ENCODE measurements at regions not wholly inside any gene's neighbourhood (a gene's known extent, or its start where the extent isn't known, plus 50 kb on each side); places are given as distances from the start of the nearest gene placed in this dataset.

DNA sequence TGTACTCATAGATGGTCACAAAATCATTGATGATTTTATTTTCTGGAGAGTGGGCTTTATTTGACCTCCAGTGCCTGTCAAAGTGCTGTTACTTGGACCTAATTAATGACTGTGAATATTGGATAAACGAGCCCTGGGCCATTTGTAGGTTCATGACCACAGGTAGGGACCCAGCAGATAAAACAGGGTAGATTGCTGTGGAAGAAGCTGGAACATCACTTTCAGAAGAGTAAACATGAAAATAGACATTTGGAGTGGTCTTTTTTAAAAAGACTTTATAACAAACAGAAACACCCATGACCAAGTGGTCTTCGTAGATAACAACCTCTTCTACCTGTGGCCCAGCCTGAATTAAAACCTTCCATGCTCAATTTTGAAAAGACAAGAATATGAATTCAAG lies 472.8 kb upstream of the MKI67 start:
- TF ChIP-seq, protein P1, sequence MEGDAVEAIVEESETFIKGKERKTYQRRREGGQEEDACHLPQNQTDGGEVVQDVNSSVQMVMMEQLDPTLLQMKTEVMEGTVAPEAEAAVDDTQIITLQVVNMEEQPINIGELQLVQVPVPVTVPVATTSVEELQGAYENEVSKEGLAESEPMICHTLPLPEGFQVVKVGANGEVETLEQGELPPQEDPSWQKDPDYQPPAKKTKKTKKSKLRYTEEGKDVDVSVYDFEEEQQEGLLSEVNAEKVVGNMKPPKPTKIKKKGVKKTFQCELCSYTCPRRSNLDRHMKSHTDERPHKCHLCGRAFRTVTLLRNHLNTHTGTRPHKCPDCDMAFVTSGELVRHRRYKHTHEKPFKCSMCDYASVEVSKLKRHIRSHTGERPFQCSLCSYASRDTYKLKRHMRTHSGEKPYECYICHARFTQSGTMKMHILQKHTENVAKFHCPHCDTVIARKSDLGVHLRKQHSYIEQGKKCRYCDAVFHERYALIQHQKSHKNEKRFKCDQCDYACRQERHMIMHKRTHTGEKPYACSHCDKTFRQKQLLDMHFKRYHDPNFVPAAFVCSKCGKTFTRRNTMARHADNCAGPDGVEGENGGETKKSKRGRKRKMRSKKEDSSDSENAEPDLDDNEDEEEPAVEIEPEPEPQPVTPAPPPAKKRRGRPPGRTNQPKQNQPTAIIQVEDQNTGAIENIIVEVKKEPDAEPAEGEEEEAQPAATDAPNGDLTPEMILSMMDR (IDR thresholded peaks at IDR 0.05; ENCODE audit: borderline replicate concordance, extremely low read depth, low read length, poor library complexity, severe bottlenecking): no peak
- TF ChIP-seq EZH2 (IDR thresholded peaks at IDR 0.05; ENCODE audit: borderline replicate concordance, low read depth, low read length, severe bottlenecking): no peak
